Epithelial cell of proximal tubule (primary cell): ENCODE measurements at regions not wholly inside any gene's neighbourhood (a gene's known extent, or its start where the extent isn't known, plus 50 kb on each side); places are given as distances from the start of the nearest gene placed in this dataset.

Source experiments
- DNase-seq: peaks from one replicate; pipeline ENCODE4 v3.0.0-alpha.2; 2011; ENCODE audit warnings: low read depth
- H3K4me3 ChIP-seq: 2 replicates; pipeline ENCODE4 v1.5.1; 2011; ENCODE audit warnings: low read depth, mild to moderate bottlenecking, low read length
- TF ChIP-seq, protein P1 (sequence below): conservative IDR thresholded peaks from 2 replicates; pipeline ENCODE4 v1.5.1; 2012; ENCODE audit warnings: low read depth, mild to moderate bottlenecking, low read length

DNA sequence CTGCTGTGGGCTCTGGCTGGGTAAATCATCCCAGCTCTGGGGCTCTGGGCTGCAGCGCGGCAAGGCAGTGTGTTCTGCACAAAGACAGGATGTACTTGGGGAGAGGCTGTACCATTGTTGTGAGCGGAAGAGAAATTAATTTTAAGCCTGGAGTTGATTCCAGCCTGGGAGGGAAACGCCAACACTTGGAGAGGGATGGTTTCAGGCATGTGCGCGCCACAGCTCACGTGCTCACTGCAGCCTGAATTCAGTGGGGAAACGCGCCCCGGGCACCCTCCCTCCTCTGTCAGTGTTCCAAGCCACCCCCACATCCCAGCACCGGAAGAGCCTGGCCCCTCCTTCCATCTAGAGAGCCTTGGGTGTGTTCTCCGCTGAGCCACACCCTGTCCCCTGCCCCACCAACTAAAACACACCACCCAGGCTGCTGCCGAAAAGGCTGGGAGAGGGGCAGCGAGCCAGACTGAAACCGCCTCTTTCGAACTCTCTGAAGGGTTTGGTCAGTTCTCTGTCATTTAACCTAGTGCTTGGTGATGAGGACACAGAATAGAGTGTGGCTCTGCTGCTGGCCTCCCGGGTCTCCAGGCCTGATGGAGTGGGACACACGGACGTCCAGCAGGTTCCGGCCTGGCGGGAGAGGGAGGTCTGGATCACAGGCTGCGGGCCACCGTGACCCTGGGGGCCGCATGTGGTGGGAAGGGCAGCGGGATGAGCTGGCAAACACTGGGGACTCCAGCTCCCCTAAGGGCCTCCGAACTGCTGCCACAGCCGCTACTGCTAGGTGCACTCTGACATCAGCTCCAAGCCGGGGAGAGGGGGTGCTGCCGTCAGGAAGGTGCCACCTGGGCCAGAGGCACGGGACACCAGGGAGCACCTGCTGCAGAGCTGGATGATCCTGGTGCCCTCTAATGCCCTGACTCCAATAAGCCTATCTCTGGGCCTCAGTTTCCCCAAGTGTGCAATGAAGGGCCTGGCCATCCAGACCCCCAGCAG, 230.8 kb downstream of the CTTN start:
- no peak for DNase-seq

GRCh38 chr11:70630068-70630467, 231.7 kb downstream of the CTTN start:
- TF ChIP-seq, protein P1, sequence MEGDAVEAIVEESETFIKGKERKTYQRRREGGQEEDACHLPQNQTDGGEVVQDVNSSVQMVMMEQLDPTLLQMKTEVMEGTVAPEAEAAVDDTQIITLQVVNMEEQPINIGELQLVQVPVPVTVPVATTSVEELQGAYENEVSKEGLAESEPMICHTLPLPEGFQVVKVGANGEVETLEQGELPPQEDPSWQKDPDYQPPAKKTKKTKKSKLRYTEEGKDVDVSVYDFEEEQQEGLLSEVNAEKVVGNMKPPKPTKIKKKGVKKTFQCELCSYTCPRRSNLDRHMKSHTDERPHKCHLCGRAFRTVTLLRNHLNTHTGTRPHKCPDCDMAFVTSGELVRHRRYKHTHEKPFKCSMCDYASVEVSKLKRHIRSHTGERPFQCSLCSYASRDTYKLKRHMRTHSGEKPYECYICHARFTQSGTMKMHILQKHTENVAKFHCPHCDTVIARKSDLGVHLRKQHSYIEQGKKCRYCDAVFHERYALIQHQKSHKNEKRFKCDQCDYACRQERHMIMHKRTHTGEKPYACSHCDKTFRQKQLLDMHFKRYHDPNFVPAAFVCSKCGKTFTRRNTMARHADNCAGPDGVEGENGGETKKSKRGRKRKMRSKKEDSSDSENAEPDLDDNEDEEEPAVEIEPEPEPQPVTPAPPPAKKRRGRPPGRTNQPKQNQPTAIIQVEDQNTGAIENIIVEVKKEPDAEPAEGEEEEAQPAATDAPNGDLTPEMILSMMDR, result no peak
- H3K4me3 ChIP-seq, result no peak overlapping the region
- DNase-seq, result no peak

More for the DNA sequence above, 230.8 kb downstream of the CTTN start:
- TF ChIP-seq, protein P1, result no peak
- no peak overlapping the region for H3K4me3 ChIP-seq

GRCh38 chr11:70630816-70631623, 232.7 kb downstream of the CTTN start:
- H3K4me3 ChIP-seq, result no peak overlapping the region
- TF ChIP-seq, protein P1, result no peak
- DNase-seq, result no peak

GRCh38 chr11:70631624-70632047, 233.3 kb downstream of the CTTN start:
- H3K4me3 ChIP-seq, result no peak overlapping the region
- TF ChIP-seq, protein P1, result no peak
- no peak for DNase-seq

GRCh38 chr11:70633610-70634009, 235.3 kb downstream of the CTTN start:
- TF ChIP-seq, protein P1, result no peak
- DNase-seq, result no peak
- no peak overlapping the region for H3K4me3 ChIP-seq

DNA sequence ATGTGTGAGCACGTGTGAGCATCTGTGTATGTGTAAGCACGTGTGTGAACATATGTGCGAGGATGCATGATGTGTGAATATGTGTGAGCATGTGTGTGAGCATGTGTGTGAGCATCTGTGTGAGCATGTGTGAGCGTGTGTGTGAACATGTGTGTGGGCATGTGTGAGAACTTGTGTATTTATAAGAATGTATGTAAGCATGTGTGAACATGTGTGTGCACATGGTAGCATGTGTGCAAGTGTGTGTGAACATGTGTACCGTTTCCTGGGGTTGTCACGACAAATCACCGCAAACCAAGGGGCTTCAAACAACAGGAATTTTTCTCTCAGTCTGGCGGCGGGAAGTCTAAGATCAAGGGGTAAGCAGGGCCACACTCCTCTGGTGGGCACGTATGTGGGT, 238.3 kb downstream of the CTTN start:
- TF ChIP-seq, protein P1, result no peak
- H3K4me3 ChIP-seq, result no peak overlapping the region
- no peak for DNase-seq
